B cell (primary cell): ENCODE measurements at regions not wholly inside any gene's neighbourhood (a gene's known extent, or its start where the extent isn't known, plus 50 kb on each side); places are given as distances from the start of the nearest gene placed in this dataset.

Experiments used
- ATAC-seq: fragments of 200-7000 bp; cut with Tn5 transposase; one replicate; pipeline ENCODE4 v1.10.0; 2021; ENCODE audit warnings: low read depth, mild to moderate bottlenecking, moderate number of reproducible peaks, moderate library complexity
- CTCF ChIA-PET: fragments of 350-600 bp; sonication (Branson Sonifier 250); formaldehyde crosslinking; loops from one replicate; lab custom pipeline; 2021; ENCODE audit warnings: antibody characterized with exemption, inconsistent platforms; lab: Charles Lee
- POLR2A ChIA-PET: fragments of 350-600 bp; sonication (Branson Sonifier 250); formaldehyde crosslinking; loops from one replicate; lab custom pipeline; 2021; ENCODE audit warnings: antibody characterized with exemption; lab: Charles Lee
- DNase-seq: peaks from one replicate; pipeline ENCODE4 v3.0.0; 2013
- H2AFZ ChIP-seq: 2 replicates; pipeline ENCODE4 v1.6.1; 2012; ENCODE audit warnings: mild to moderate bottlenecking, low read depth, low read length; ENCODE audit not compliant: insufficient read depth, poor library complexity, severe bottlenecking
- H3K27ac ChIP-seq, 2 donors: 1 replicate in 1 of 2; 2 replicates in 1 of 2; pipeline ENCODE4 v1.5.1; 2012 to 2013; ENCODE audit warnings: low read length in 2 of 2, mild to moderate bottlenecking in 2 of 2, moderate library complexity in 1 of 2
- H3K27me3 ChIP-seq, 4 experiments: fragments of 200-600 bp in 1 of 4; sonication (generic) in 1 of 4; replicated peaks in 1 of 4; 1 replicate in 2 of 4; 2 replicates in 2 of 4; pipeline versions ENCODE4 v1.6.1 to v1.7.0; 2013 to 2016; ENCODE audit warnings: low read length in 3 of 4, mild to moderate bottlenecking in 2 of 4, mixed read lengths in 1 of 4, moderate library complexity in 1 of 4; ENCODE audit not compliant: insufficient read depth in 4 of 4, control insufficient read depth in 3 of 4; ENCODE audit errors: control extremely low read depth in 1 of 4
- H3K36me3 ChIP-seq, 2 experiments: replicated peaks in 1 of 2; 1 replicate in 1 of 2; 2 replicates in 1 of 2; pipeline versions ENCODE4 v1.6.1 to v1.7.1; 2013; ENCODE audit warnings: low read length in 1 of 2; ENCODE audit not compliant: insufficient read depth in 2 of 2, control insufficient read depth in 1 of 2; ENCODE audit errors: control extremely low read depth in 1 of 2, extremely low read depth in 1 of 2
- H3K4me1 ChIP-seq, 2 donors: fragments of 200-600 bp in 1 of 2; sonication (generic) in 1 of 2; 1 replicate in 1 of 2; 2 replicates in 1 of 2; pipeline versions ENCODE4 v1.5.1 to v1.6.1; 2013 to 2017; ENCODE audit warnings: low read length in 2 of 2; ENCODE audit not compliant: control insufficient read depth in 2 of 2, insufficient read depth in 2 of 2
- H3K4me2 ChIP-seq: replicated peaks from 2 replicates; pipeline ENCODE3; 2012; ENCODE audit warnings: mild to moderate bottlenecking, low read depth, low read length; ENCODE audit not compliant: poor library complexity, severe bottlenecking
- H3K4me3 ChIP-seq, 5 experiments: fragments of 200-600 bp in 1 of 5; sonication (generic) in 1 of 5; 1 replicate in 3 of 5; 2 replicates in 2 of 5; pipeline versions ENCODE4 v1.5.1 to v1.7.0; 2011 to 2016; ENCODE audit warnings: low read length in 4 of 5, mild to moderate bottlenecking in 4 of 5, low read depth in 2 of 5, control low read depth in 1 of 5, moderate library complexity in 1 of 5; ENCODE audit not compliant: insufficient read depth in 1 of 5; ENCODE audit errors: control extremely low read depth in 1 of 5, extremely low read depth in 1 of 5
- H3K79me2 ChIP-seq: fragments of 200-600 bp; sonication (generic); one replicate; pipeline ENCODE4 v1.6.0; 2016; ENCODE audit warnings: low read length; ENCODE audit not compliant: control insufficient read depth, insufficient read depth
- H3K9ac ChIP-seq: fragments of 200-600 bp; sonication (generic); 2 replicates; pipeline ENCODE4 v1.6.1; 2017; ENCODE audit warnings: mild to moderate bottlenecking, low read length, moderate library complexity
- H3K9me3 ChIP-seq, 3 donors: one replicate each; pipeline versions ENCODE4 v1.6.1 to v1.7.1; 2013; ENCODE audit warnings: low read length in 2 of 3; ENCODE audit not compliant: control insufficient read depth in 2 of 3, insufficient read depth in 1 of 3; ENCODE audit errors: control extremely low read depth in 1 of 3
- H4K20me1 ChIP-seq: 2 replicates; pipeline ENCODE4 v1.6.0; 2012; ENCODE audit warnings: mild to moderate bottlenecking, low read length; ENCODE audit not compliant: insufficient read depth, control insufficient read depth, poor library complexity, severe bottlenecking
- H3K27ac Mint-ChIP-seq: one replicate; pipeline ENCODE4 v1.8.0; 2021; ENCODE audit warnings: mixed read lengths
- H3K27me3 Mint-ChIP-seq: one replicate; pipeline ENCODE4 v1.8.0; 2021; ENCODE audit warnings: mixed read lengths
- H3K4me1 Mint-ChIP-seq: one replicate; pipeline ENCODE4 v1.8.0; 2021; ENCODE audit warnings: mixed read lengths
- H3K4me3 Mint-ChIP-seq: one replicate; pipeline ENCODE4 v1.8.0; 2021; ENCODE audit warnings: mixed read lengths
- H3K9me3 Mint-ChIP-seq: one replicate; pipeline ENCODE4 v1.8.0; 2022; ENCODE audit warnings: mixed read lengths; ENCODE audit not compliant: insufficient read depth
- EZH2 ChIP-seq: IDR thresholded peaks from 2 replicates; pipeline ENCODE4 v1.6.1; 2012; ENCODE audit warnings: borderline replicate concordance, low read depth, mild to moderate bottlenecking, moderate library complexity, low read length; ENCODE audit not compliant: insufficient read depth, poor library complexity, severe bottlenecking
- WGBS: methylation state at CpG from one replicate; pipeline ENCODE4 v1.1.5; 2013; ENCODE audit warnings: missing lambda C conversion rate; ENCODE audit not compliant: insufficient coverage; 5-methylcytosine and 5-hydroxymethylcytosine counted together
- intact Hi-C: fragments of 100-400 bp; cut with micrococcal nuclease; formaldehyde crosslinking; loops from one replicate; pipeline ENCODE4 v1.10.0; 2022
- TF ChIP-seq, protein P1 (sequence below): fragments of 200-600 bp; IDR thresholded peaks from one replicate; pipeline ENCODE4 v1.8.0; 2022; ENCODE audit warnings: antibody characterized with exemption, mild to moderate bottlenecking

DNA sequence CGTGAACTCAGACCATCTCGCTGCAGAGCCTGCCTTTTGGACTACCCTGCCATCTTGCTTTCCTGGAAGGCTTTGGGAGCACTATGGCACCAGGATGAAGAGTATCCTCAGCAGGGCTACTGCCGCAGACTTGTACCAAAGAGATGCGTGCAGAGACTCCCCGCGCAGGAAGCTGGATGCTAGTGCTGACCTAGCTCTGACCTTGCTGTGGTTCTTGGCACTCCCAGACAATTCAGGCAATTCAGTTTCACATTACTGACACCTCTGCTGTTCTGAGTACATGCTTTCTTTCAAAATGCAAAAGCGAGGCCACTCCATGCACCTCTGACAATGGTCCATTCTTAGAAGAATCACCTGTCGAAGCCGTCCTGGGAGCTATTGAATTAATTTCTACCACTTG, 251.5 kb upstream of the MEX3C start:
- no peak overlapping the region for H3K9ac ChIP-seq
- H3K27ac ChIP-seq = no peak overlapping the region
- Mint-ChIP-seq H3K27ac (no peak overlapping the region), H3K4me3 (no peak overlapping the region), H3K27me3 (peaks cover 18% of the 10 kb centered on the region), H3K4me1 (no peaks in the 10 kb centered on the region), H3K9me3 (no peaks in the 10 kb centered on the region)
- WGBS = 85% methylated on average over 6 of the region's 9 CpGs
- H3K79me2 ChIP-seq = no peaks in the 10 kb centered on the region
- POLR2A ChIA-PET = no interaction called here
- no peak for DNase-seq
- ATAC-seq = no peak
- H3K4me1 ChIP-seq = no peaks in the 10 kb centered on the region
- no peaks in the 10 kb centered on the region for H4K20me1 ChIP-seq
- TF ChIP-seq EZH2 = no peak
- TF ChIP-seq, protein P1, sequence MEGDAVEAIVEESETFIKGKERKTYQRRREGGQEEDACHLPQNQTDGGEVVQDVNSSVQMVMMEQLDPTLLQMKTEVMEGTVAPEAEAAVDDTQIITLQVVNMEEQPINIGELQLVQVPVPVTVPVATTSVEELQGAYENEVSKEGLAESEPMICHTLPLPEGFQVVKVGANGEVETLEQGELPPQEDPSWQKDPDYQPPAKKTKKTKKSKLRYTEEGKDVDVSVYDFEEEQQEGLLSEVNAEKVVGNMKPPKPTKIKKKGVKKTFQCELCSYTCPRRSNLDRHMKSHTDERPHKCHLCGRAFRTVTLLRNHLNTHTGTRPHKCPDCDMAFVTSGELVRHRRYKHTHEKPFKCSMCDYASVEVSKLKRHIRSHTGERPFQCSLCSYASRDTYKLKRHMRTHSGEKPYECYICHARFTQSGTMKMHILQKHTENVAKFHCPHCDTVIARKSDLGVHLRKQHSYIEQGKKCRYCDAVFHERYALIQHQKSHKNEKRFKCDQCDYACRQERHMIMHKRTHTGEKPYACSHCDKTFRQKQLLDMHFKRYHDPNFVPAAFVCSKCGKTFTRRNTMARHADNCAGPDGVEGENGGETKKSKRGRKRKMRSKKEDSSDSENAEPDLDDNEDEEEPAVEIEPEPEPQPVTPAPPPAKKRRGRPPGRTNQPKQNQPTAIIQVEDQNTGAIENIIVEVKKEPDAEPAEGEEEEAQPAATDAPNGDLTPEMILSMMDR = no peak
- no peaks in the 10 kb centered on the region for H3K27me3 ChIP-seq
- no peak overlapping the region for H3K4me3 ChIP-seq
- no peak overlapping the region for H2AFZ ChIP-seq
- no peaks in the 10 kb centered on the region for H3K9me3 ChIP-seq
- no peak overlapping the region for H3K4me2 ChIP-seq
- no peaks in the 10 kb centered on the region for H3K36me3 ChIP-seq
- CTCF ChIA-PET = no interaction called here
- intact Hi-C loops = no loop called here

DNA sequence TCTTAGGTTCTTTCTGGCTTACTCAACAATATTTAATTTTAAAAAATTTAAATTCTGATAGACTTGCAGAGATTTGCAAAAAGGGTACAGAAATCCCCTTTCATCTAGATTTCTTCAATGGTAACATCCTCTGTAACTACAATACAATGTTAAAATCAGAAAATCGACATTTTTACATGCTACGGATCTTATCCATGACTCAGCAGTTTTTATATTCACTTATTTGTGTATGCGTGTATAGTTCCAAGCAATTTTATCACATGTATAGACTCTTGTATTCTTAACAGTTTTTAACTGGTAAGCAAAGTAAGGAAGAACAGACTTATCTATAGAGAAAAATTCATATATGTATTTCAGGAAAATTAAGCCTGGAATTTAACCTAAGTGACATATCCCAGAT, 256.1 kb upstream of the MEX3C start:
- Mint-ChIP-seq H3K27me3 (peaks cover 17% of the 10 kb centered on the region), H3K9me3 (no peaks in the 10 kb centered on the region), H3K27ac (no peak overlapping the region), H3K4me3 (no peak overlapping the region), H3K4me1 (no peaks in the 10 kb centered on the region)
- CTCF ChIA-PET = no interaction called here
- DNase-seq (no peak), ATAC-seq (no peak)
- Histone ChIP-seq H2AFZ (no peak overlapping the region), H3K27me3 (no peaks in the 10 kb centered on the region), H3K4me2 (no peak overlapping the region), H3K79me2 (no peaks in the 10 kb centered on the region), H3K4me3 (no peak overlapping the region), H3K4me1 (no peaks in the 10 kb centered on the region), H3K9me3 (no peaks in the 10 kb centered on the region), H3K27ac (no peak overlapping the region), H4K20me1 (no peaks in the 10 kb centered on the region), H3K36me3 (no peaks in the 10 kb centered on the region), H3K9ac (no peak overlapping the region)
- intact Hi-C loops = no loop called here
- WGBS = no CpG with 5 or more reads among the region's 3 CpGs
- POLR2A ChIA-PET = no interaction called here
- TF ChIP-seq, protein P1 = no peak
- no peak for TF ChIP-seq EZH2
